ENCODE measurements at regions not wholly inside any gene's neighbourhood (a gene's known extent, or its start where the extent isn't known, plus 50 kb on each side); places are given as distances from the start of the nearest gene placed in this dataset.

DNA sequence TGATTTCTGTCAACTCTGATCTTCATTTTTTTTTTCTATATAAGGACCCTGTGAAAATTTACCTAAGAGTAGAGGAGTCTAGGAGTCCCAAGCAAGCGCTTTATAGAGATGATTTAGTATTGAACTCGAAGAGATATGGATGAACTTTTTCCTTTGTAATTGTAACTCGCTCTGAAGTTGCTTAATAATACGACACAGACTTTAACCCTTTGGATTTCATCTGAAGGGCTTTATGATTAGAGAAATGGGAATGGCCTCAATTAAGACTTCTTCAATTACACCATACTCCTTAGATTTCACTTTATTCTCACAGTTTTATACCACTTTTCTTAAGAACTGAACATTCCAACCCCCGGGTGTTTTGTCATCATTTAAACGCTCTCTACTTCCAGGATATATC, 647.7 kb downstream of the HTR1A start:
- TF ChIP-seq, protein P1, sequence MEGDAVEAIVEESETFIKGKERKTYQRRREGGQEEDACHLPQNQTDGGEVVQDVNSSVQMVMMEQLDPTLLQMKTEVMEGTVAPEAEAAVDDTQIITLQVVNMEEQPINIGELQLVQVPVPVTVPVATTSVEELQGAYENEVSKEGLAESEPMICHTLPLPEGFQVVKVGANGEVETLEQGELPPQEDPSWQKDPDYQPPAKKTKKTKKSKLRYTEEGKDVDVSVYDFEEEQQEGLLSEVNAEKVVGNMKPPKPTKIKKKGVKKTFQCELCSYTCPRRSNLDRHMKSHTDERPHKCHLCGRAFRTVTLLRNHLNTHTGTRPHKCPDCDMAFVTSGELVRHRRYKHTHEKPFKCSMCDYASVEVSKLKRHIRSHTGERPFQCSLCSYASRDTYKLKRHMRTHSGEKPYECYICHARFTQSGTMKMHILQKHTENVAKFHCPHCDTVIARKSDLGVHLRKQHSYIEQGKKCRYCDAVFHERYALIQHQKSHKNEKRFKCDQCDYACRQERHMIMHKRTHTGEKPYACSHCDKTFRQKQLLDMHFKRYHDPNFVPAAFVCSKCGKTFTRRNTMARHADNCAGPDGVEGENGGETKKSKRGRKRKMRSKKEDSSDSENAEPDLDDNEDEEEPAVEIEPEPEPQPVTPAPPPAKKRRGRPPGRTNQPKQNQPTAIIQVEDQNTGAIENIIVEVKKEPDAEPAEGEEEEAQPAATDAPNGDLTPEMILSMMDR (conservative IDR thresholded peaks at IDR 0.05; ENCODE audit: low read length) = no peak
- TF ChIP-seq EZH2phosphoT487 (IDR thresholded peaks at IDR 0.05; ENCODE audit: borderline replicate concordance, low read depth, low read length) = no peak

DNA sequence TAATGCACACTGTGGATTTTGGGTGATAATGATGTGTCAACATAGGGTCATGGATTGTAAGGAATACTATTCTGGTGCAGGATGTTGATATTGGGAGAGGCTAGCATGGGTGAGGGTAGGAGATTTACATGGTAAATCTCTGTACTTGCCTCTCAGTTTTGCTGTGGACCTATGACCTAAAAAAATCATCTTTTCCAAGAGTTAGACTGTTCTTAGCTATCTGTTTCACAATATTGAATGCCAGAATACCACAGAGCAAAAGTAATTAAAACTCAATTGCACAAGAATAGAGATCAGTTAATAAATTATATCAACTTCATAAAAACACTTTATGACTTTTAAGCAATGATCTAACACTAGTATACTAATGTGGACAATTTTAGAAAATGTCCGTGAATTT, 651.6 kb downstream of the HTR1A start:
- no peaks in the 10 kb centered on the region for H3K9me3 ChIP-seq (ENCODE audit: low read length)
- H3K79me2 ChIP-seq (ENCODE audit: insufficient read depth, low read depth, low read length) = no peaks in the 10 kb centered on the region
- H3K27ac ChIP-seq (ENCODE audit: low read depth, low read length, poor library complexity, severe bottlenecking) = no peak overlapping the region
- H3K4me3 ChIP-seq (ENCODE audit: low read depth, low read length, poor library complexity, severe bottlenecking) = no peak overlapping the region
- intact Hi-C loops (cut with micrococcal nuclease; ENCODE audit: unreplicated experiment) = no loop called here
- no peak for DNase-seq (ENCODE audit: low spot score)
- no TSS peak for BruUV-seq (replicated peaks)
- no peak overlapping the region for H2AFZ ChIP-seq (ENCODE audit: low read length)
- H4K20me1 ChIP-seq (ENCODE audit: insufficient read depth, low read length) = no peaks in the 10 kb centered on the region
- TF ChIP-seq EZH2phosphoT487 (IDR thresholded peaks at IDR 0.05; ENCODE audit: borderline replicate concordance, low read depth, low read length) = no peak
- TF ChIP-seq, protein P1 (conservative IDR thresholded peaks at IDR 0.05; ENCODE audit: low read length) = no peak
- POLR2A ChIA-PET = no interaction called here
- CTCF ChIA-PET (ENCODE audit: unreplicated experiment) = no interaction called here
- no peaks in the 10 kb centered on the region for H3K36me3 ChIP-seq (ENCODE audit: insufficient read depth, low read length)
- H3K9me2 ChIP-seq (ENCODE audit: insufficient read depth, low read length) = no peaks in the 10 kb centered on the region
- no peak overlapping the region for H3K4me2 ChIP-seq (ENCODE audit: low read length)
- H3K4me1 ChIP-seq (ENCODE audit: insufficient read depth, low read length, poor library complexity, severe bottlenecking) = no peaks in the 10 kb centered on the region

More for the DNA sequence above, 647.7 kb downstream of the HTR1A start:
- intact Hi-C loops (cut with micrococcal nuclease; ENCODE audit: unreplicated experiment) = no loop called here
- DNase-seq (ENCODE audit: low spot score) = no peak
- POLR2A ChIA-PET = interaction anchor here (0.5 kb wide), 1 partner anchor 134 kb away, joined by 3 read pairs; no protein-coding TSS in a partner anchor
- H3K4me3 ChIP-seq (ENCODE audit: low read depth, low read length, poor library complexity, severe bottlenecking) = no peak overlapping the region
- H4K20me1 ChIP-seq (ENCODE audit: insufficient read depth, low read length) = no peaks in the 10 kb centered on the region
- CTCF ChIA-PET (ENCODE audit: unreplicated experiment) = no interaction called here
- H3K79me2 ChIP-seq (ENCODE audit: insufficient read depth, low read depth, low read length) = no peaks in the 10 kb centered on the region
- no peak overlapping the region for H2AFZ ChIP-seq (ENCODE audit: low read length)
- no peak overlapping the region for H3K4me2 ChIP-seq (ENCODE audit: low read length)
- no peaks in the 10 kb centered on the region for H3K9me3 ChIP-seq (ENCODE audit: low read length)
- BruUV-seq (replicated peaks) = no TSS peak
- H3K27ac ChIP-seq (ENCODE audit: low read depth, low read length, poor library complexity, severe bottlenecking) = no peak overlapping the region
- H3K4me1 ChIP-seq (ENCODE audit: insufficient read depth, low read length, poor library complexity, severe bottlenecking) = no peaks in the 10 kb centered on the region
- H3K9me2 ChIP-seq (ENCODE audit: insufficient read depth, low read length) = no peaks in the 10 kb centered on the region
- no peaks in the 10 kb centered on the region for H3K36me3 ChIP-seq (ENCODE audit: insufficient read depth, low read length)

DNA sequence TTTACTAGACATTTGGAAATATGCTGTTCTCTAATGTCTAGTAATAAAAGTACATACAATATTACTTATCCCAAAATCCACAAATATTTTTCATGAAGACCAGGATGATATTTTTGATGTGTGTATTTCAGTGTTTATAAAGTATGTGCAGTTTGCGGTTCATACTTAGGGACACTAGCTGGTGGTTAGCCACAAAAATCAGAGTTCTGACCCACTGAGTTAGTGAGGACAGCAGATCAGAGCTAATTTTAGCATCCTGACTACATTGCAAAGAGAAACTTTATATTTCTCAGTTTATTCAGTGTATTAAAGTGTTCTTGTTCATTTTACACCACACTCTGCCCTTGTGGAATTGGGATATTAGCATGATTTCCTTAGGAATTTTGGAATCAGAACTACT, 655.3 kb downstream of the HTR1A start:
- H2AFZ ChIP-seq (ENCODE audit: low read length) = no peak overlapping the region
- POLR2A ChIA-PET = no interaction called here
- H3K4me2 ChIP-seq (ENCODE audit: low read length) = no peak overlapping the region
- H4K20me1 ChIP-seq (ENCODE audit: insufficient read depth, low read length) = no peaks in the 10 kb centered on the region
- no peak for TF ChIP-seq EZH2phosphoT487 (IDR thresholded peaks at IDR 0.05; ENCODE audit: borderline replicate concordance, low read depth, low read length)
- TF ChIP-seq, protein P1 (conservative IDR thresholded peaks at IDR 0.05; ENCODE audit: low read length) = no peak
- no TSS peak for BruUV-seq (replicated peaks)
- no peaks in the 10 kb centered on the region for H3K36me3 ChIP-seq (ENCODE audit: insufficient read depth, low read length)
- no peaks in the 10 kb centered on the region for H3K9me2 ChIP-seq (ENCODE audit: insufficient read depth, low read length)
- DNase-seq (ENCODE audit: low spot score) = no peak
- no peaks in the 10 kb centered on the region for H3K9me3 ChIP-seq (ENCODE audit: low read length)
- no peak overlapping the region for H3K27ac ChIP-seq (ENCODE audit: low read depth, low read length, poor library complexity, severe bottlenecking)
- intact Hi-C loops (cut with micrococcal nuclease; ENCODE audit: unreplicated experiment) = no loop called here
- CTCF ChIA-PET (ENCODE audit: unreplicated experiment) = no interaction called here
- H3K4me3 ChIP-seq (ENCODE audit: low read depth, low read length, poor library complexity, severe bottlenecking) = no peak overlapping the region
- H3K4me1 ChIP-seq (ENCODE audit: insufficient read depth, low read length, poor library complexity, severe bottlenecking) = no peaks in the 10 kb centered on the region
- H3K79me2 ChIP-seq (ENCODE audit: insufficient read depth, low read depth, low read length) = no peaks in the 10 kb centered on the region
